NB4 (cell line): ENCODE measurements at regions not wholly inside any gene's neighbourhood (a gene's known extent, or its start where the extent isn't known, plus 50 kb on each side); places are given as distances from the start of the nearest gene placed in this dataset.

Source experiments
- CTCF ChIP-seq: IDR thresholded peaks from one replicate; pipeline ENCODE4 v1.5.1; 2012; ENCODE audit warnings: low read depth, low read length
- POLR2A ChIP-seq: IDR thresholded peaks from 2 replicates; pipeline ENCODE4 v1.6.1; 2011; ENCODE audit warnings: mild to moderate bottlenecking; ENCODE audit not compliant: insufficient read length; ENCODE audit errors: extremely low read depth

GRCh38 chr2:156834431-156834830 lies 398.3 kb downstream of the GPD2 start:
- TF ChIP-seq CTCF: no peak
- TF ChIP-seq POLR2A: no peak
